Anterior cingulate cortex (tissue), 58 donors: ENCODE measurements at regions not wholly inside any gene's neighbourhood (a gene's known extent, or its start where the extent isn't known, plus 50 kb on each side); places are given as distances from the start of the nearest gene placed in this dataset.
"Not testable (repeated sequence)": the region's sequence is repeated elsewhere in the genome, so short reads cannot be mapped to it uniquely, and the experiment has no call there.

Experiments
- DNase-seq, 58 donors: peaks; one replicate each; lab custom pipeline; 2025; lab: John Stamatoyannopoulos, UW

DNA sequence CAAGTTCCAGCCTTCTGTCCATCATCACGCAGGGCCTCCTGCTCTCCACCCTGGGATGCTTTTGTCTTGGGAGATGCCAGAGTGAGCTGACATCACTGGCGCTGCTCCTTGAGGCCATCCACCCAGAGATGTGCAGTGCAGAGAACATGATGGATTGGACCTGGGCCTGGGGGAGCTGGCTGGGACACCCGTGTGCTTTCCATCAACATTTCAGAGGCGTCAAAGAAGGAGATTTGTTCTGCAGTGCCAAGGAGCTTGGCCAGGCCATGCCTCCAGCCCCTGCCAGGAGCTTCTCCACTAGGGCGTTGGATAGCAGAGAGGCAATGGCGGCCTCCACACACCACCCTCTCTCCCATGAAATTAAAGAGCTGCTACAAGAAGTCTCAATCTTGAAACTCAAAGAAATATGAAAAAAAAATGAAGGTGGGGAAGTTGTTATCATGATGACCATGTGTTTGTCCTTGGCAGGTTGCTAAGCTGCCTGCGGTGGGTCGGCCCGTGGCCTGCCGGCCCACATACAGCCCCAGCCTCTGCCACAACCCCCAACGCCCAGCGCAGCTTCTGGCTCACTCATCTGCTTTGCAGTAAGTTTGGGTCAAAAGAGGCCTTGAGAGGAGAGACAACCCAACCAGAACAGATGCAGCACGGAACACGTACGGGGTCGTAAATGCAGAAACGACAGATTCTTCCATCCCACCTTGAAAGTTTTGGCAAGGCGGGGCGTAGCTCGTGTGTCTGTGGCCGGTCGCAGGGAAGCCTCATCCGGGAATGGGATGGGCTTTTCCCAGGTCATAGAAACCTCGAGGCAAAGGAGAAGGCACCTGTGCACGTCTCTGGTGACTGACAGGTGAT, 196.0 kb downstream of the NPIPB11 start:
- DNase-seq = not testable (repeated sequence)

DNA sequence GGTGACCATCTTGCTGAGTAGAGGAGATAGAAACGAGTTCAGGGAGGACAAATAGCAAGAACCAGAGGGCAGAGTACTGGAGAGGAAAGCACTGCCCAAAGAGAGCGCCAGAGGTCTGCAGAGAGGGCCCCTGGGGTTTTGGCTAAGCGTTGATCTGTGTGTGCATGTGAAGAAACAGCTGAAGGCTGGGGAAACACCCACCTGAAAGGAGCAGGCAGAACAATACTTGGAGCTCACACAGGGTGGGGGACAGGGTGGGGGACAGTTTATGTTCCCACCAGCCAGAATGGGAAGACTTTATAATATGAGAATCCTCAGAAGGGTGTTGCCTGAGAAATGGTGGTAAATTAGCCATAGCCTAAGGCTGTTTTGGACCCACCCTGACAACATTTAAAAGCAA, 200.4 kb downstream of the NPIPB11 start:
- not testable (repeated sequence) for DNase-seq

DNA sequence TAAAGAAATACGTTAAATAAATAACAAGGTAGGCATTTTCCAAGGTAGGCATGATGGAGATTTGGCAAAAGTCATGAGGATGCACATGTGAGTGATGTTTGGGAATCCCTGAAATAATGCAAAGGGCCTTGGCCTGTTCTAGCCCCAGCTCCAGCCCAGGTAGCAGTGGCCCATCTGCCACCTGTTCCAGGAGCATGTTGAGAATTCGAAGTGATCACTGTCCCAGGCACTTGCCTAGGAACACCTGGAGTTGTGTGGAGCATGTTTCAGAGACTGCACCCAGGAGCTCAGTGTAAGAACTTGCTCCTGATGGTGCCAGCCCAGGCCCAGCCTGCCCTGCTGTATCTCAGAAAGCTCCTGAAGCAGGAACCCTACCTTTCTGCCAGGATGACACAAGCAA, 201.4 kb downstream of the NPIPB11 start:
- DNase-seq = not testable (repeated sequence)

DNA sequence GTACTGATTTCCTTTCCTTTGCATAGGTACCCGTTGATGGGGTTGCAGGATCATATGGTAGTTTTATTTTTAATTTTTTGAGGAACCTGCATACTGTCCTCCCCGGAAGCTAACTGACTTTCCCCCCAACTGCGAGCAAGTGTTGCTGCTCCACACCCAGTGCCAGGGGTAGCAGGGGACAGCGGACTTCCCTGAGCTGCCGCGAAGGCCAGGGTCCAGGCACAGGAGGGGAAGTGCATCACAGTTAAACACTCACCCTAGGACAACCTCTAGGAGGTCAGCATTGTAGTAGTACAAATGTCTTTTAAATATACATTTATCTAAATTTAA, 201.7 kb downstream of the NPIPB11 start:
- no peak for DNase-seq

DNA sequence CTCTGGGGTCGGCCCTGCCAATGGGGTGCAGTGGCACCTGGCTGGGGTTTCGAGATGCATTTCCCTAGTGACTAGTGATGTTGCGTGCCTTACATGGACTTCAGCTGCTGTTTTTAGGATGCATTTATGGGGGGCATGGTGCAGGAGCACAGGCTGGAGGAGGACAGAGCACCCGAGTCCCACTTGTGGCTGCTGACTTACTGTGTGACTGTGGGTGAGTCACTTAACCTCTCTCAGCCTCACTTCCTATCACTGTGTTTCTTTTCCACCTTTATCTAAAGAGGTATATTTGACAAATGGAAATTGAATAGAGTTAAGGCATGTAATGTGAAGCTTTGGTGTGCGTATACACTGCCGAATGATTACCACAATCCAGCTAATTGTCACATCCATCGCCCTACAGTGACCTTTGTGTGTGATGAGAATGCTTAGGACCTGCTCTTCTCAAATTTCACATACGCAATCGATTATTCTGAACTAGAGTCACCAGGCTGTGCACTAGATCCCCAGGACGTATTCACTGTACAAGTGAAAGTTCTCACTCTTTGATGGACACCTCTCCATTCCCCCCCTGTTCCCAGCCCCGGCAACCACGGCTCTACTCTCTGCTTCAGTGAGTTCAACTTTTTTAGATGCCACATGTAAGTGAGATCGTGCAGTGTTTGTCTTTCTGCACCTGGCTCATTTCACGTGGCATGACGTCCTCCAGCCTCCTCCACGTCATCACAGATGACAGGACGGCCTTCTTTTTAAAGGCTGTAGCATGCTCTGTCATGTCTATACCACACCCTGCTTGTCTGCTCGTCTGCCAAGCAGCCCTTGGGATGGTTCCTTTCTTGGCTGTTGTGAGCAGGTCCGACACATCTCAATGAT, 202.3 kb downstream of the NPIPB11 start:
- not testable (repeated sequence) for DNase-seq

DNA sequence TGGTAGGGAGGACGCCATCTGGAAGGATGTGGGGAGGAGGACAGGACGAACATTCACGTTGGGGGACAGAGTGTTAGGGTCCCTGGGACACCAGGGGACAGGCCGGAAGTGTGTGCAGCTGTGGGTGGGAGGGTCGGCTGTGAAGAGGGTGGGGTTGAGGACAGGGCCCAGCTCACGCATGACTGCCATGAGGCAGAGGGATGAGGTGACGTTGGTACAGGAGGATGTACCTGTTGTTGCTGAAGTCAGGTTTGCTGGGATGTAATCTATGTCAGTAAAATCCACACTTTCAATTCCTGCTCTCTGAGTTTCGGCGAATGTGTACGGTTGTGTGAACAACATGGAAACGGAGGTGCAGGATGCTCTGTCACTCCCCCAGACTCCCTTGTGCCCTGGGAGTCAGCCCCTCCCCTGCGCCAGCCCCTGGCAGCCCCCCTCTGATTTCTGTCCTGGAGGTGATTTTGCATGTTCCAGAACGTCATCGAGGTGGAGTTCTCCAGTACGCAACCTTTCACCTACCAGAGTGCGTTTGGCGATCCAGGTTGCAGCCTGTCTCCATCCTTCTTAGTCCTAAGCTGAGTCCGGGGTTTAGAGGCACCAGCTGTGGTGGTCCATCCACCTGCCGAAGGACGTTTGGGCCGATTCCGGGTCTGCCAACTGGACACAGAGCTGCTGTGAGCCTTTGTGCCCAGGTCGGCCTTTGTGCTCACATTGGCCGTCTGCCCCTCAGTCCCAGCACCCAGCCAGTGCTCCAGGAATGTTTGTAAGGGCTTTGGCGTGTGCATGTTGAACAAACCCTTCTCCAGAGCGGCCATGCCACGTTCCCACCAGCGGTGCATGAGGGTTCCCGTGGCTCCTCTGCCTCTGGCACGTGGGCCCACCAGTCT, 203.2 kb downstream of the NPIPB11 start:
- not testable (repeated sequence) for DNase-seq

DNA sequence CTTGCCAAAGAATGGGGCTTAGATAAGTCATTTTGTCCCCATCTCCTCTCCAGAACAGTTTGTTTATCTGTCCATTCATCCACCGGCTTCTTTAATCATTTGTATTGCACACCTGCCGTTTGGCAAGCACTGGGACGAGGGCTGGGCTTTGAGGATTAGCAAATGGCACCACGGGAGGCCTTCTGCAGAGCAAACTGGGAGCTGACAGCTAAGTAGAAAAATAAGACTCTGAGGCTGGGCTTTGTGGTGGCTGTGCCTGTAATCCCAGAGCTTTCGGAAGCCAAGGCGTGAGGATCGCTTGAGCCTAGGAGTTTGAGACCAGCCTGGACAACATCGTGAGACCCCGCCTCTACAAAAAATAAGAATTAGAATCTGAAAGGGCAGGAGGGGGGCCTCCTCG, 203.9 kb downstream of the NPIPB11 start:
- DNase-seq = not testable (repeated sequence)

DNA sequence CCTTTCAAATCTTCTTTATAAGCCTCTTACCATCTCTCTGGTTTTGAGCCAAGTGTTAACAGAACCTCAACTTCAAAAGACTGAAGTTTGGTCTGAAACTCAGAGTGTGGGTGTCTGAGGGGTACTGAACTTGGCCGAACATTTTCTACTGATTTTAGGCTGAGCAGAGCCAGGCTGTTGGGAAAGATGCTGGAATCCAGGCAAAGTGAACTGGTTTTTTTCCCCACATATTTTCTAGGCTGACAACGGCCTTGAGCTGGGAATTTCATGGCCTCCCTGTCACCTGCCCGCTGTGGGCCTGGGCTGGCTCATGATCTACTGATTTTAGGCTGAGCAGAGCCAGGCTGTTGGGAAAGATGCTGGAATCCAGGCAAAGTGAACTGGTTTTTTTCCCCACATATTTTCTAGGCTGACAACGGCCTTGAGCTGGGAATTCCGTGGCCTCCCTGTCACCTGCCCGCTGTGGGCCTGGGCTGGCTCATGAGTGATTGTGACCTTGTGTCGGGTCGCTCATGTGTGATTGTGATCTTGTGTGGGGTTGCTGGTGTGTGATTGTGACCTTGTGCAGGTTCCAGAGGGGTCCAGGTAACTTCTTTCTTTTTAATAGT, 204.4 kb downstream of the NPIPB11 start:
- peak in 5 of 58 donors; percentile 10 to 43 (median 39) for DNase-seq

DNA sequence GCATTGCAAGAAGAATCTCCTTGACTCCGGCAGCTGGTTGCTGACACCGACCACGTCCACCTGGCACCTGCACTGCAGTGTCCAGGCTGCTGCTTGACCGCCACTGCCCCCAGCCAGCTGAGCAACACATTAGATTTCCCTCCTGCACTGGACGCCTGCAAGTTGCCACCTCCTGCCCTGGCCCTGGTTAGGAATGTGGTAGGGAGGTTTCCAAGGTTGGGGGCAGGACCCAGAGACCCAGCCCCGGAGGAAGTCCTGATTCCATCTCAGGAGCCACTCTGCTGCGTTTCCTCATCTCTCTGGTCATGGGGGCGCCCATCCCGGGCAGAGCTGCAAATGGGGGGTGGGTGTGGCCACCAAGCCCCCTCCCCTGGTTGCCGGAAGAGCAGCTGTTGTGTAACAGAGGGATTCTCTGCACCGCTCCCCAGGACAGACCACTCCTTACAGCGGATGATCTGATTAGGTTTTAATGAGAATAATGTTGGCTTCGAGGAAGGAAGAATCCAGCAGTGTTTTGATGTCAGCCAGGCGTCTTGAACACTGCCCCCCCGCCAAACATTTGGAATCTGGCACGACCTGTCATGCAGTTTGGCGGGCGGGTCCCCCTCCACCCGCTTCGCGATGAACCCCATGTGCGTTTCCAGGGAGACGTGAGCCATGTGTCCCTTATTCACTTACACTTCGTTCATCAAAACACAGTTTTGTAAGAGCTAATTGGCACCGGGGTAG, 205.1 kb downstream of the NPIPB11 start:
- DNase-seq = peak in 19 of 58 donors; percentile 13 to 66 (median 34)

DNA sequence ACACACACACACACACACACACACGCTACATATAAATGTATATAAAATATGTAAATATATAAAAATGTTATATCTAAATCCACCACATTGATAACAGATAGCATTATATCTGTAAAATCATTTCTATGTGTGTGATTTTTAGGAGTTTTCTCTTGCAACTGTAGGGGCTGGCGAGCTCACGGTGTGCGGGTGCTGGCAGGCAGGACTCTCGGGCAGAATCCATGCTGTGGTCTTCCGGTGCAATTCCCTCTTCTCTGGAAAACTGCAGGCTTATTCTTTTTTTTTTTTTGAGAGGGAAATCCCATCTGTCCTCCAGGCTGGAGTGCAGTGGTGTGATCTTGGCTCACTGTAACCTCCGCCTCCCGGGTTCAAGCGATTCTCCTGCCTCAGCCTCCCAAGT, 205.8 kb downstream of the NPIPB11 start:
- not testable (repeated sequence) for DNase-seq

DNA sequence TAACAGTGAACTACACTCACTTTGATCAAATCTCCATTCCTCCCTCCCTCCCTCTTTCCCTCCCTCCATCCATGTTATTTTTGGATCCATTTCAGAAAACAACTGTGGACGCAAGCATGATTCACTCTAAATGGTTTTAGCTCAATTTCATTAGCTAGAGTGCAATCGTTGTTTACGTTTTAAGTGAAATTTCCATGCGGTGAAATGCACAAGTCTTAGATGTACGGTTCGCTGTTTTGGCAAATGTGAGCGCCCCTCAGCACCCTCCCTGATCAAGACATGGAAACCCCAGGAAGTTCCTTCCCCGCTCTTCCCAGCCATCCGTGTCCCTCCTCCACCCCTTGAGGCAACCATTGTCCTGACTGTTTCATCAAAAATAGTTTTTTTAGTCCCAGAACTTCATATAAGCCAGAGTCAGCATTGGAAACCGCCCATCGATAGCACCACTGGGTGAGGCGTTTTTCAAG, 206.3 kb downstream of the NPIPB11 start:
- DNase-seq = not testable (repeated sequence)

DNA sequence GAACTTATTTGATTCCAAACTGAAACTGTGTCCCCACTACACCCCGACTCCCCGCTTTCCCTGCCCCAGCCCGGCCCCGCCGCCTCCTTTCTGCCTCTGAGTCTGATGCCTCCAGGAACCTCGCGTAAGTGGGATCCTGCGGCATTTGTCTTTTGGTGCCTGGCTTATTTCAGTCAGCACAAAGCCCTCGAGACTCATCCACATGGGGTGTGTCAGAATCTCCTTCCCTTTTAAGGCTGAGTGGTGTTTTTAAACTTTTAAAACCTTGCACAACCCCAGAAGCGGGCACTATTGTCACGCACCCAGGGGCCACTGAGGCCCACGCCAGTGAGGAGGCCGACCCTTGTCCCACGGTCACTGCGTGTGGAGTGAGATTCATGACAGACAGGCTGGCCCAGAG, 206.9 kb downstream of the NPIPB11 start:
- not testable (repeated sequence) for DNase-seq

DNA sequence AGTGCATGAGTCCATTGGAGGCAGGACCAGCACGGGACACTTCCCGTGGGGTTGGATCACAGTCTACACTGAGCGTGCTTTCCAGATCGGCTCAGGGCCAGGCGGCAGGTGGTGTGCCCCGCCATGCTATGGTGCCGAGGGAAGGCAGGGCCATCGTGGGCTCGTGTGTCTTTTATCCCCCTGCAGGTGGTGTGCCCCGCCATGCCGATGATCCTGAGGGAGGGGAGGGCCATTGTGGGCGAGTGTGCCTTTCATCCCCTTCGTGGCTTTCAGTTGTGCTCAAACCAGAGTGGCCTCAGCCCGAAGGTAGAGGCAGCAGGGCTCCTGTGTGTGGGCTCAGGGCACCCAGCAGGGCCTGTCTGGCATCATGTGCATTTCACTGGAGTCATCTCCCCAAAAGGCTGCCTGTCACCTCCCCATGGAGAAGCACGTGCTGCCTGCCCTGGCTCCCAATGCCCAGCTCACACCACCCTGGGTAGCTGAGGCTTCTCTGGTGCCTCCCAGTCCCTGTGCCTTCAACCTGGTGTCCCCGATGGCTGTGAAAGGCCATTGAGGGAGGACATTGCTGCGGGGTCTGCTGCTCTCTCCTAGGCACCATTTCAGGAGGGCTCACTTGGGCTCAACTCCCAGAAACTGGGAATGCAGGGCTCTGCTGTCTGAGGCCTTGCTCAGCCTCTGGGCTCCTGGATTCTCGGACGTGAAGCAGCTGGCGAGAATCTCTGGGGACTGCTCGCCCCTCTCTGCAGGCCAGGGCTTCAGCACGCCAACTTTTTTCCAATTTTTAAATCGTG, 207.6 kb downstream of the NPIPB11 start:
- DNase-seq = no peak

DNA sequence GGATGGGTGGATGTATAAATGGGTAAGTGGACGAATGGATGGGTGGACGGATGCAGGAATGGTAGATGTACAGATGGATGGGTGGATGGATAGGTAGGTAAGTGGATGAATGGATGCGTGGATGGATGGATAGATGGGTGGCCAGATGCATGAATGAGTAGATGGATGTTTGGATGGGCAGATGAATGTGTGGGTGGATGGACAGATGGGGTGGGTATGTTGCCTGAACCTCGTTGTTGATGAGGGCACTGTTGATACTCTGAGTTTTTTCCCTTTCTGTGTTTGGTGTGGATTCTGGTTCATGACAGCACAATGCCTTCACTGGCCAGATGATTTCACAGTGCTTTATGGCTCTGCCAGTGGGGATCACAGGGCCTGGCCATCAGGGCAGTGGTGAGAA, 208.3 kb downstream of the NPIPB11 start:
- no peak for DNase-seq

DNA sequence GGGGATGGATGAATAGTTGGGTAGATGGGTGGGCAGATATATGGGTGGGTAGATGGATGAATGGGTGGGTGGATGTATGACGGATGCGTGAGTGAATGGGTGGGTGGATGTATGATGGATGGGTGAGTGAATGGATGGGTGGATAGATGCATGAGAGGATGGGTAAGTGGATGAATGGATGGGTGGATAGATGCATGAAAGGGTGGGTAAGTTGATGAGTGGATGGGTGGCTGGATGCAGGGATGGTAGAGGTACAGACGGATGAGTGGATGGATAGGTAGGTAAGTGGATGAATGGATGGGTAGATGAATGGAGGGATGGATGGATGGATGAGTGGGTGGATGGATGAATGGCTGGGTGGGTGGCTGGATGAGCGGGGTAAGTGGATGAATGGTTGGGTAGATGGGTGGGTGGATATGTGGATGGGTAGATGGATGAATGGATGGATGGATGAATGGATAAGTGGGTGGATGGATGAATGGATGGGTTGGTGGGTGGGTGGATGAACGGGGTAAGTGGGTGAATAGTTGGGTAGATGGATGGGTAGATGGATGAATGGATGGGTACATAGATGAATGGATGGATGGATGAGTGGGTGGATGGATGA, 208.9 kb downstream of the NPIPB11 start:
- DNase-seq = not testable (repeated sequence)

DNA sequence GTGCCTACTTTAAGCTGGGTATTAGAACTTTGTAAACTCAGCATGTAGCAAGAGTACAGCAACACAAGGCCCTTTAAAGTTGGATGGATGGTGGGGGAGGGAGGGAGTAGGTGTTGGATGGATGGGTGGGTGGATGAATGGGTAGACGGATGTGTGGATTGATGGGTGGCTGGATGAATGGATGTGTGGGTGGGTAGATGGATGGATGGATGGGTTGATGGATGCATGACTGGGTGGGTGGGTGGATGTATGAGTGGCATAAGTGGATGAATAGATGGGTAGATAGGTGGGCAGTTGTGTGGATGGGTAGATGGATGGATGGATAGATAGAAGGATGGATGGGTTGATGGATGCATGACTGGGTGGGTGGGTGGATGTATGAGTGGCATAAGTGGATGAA, 209.8 kb downstream of the NPIPB11 start:
- not testable (repeated sequence) for DNase-seq

DNA sequence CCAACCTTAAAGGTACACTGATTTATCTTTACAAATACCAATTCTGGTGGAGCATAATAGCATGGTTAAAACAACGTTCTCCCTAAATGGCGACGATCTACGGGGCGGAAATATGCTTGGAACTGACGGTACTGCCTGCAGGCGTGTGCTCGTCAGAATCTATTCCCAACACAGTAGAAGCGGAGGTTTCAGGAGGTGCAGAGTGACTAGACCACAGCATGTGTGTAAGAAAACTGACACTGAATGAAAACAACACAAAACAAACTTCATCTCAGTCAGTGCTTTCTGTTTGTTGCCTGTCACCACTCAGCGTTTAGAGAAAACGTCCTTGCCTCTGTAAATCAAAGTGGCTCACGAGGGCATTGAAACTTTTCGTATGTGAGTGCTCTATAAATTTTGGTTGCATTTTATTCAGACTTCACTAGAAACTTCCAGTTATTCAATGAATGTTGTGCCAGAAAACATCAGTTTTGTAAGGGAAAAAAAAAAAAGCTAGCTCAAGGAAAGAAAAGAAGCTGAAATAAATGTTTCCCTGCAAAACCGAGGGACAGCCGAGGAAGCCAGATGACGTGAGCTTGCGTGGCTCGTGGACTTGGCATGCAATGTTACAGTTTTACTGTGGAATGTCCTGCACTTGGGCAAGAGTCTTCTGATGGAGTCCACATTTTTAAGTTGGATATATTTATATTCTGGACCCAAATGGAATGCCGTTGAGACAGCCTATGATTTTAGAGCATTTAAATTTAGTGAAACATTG, 210.4 kb downstream of the LAT start:
- DNase-seq = not testable (repeated sequence)
